ENCODE measurements at regions not wholly inside any gene's neighbourhood (a gene's known extent, or its start where the extent isn't known, plus 50 kb on each side); places are given as distances from the start of the nearest gene placed in this dataset.
A peak's percentile ranks its signal among the peaks of the same experiment; 100 is the strongest.
"Not testable (repeated sequence)": the region's sequence is repeated elsewhere in the genome, so short reads cannot be mapped to it uniquely, and the experiment has no call there.

DNA sequence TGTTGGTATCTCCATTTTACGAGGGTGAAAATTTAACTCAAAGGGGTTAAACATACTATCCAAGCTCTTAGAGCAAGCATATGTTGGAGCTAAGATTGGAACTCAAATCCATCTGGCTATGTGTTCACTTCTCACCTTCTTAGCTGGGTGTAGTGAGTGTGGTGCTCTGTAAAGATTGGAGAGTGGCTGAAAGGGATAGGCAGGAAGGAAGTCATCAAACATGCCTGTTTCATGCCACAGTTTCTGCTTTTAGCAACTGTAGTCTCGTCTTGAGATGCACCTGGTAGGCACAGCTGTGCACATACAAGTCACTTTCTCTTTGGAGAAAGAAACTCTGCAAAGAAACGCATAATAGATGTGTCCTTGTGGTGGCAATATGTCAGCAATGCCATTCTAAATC lies 189.1 kb upstream of the MDFIC2 start:
- DNase-seq (ENCODE audit: low spot score), result no peak

DNA sequence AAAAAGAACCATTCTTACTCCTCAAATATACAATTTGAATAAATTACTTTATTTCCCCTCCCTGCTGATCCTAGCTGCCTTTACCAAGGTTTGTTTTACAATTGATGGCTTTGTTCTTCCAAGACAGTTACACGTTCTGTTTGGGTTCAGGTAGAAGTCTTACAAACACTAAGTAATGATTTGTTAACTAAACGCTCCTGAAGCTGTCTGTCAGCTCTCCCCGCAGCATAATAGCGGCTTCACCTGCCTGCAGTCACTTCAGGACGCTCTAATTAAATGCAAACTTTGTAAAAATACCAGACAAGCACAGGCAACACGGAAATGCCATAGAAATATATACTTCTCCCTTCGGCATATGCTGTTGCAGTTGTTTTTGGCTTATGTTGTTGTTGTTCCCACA lies 176.4 kb upstream of the MDFIC2 start:
- no peak for DNase-seq (ENCODE audit: low spot score)

DNA sequence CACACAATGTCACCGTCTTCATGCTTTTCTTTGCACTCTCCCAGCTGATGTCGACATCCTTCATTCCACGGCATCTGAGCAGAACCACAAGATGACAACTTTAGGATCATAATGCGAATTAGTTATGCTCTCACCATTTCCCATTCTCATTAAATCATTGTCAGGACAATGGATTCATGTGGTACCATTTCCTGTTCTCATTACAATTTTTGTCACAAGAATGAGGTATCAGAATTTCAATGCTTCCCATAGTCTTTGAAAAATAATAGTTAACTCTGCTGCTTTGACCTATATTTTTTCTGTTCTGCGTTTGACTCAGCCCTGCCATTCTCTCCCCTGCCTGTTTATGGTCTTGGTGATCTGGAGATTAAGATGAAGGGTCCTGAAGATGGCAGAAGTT lies 175.7 kb upstream of the MDFIC2 start:
- DNase-seq (ENCODE audit: low spot score), result no peak

DNA sequence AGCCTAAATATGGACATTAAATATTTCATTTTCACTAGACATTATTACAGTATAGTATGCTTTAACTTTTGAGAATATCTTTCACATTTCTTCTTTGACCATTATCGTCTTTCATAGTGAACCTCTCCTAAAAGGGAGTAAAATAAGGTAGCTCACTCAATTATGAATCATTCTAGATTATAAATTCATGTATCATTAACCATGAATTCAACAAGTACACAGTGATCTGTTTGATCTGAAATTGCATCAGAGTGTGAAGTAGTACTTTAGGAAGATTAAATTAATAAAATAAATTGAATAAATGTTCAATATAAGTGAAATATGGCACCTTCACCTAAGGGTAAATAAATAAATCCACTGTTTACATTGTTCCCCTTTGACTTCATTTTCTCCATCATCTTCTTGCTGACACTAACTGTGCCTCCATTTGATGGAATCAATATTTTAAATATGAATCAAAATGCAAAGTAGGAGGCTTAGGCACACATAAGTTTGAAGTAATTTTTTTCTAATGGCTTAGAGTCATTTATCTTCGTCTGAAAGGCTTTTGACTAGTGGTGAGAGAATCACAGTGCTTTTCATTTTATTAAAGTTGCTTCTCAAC lies 174.1 kb upstream of the MDFIC2 start:
- no peak for DNase-seq (ENCODE audit: low spot score)

DNA sequence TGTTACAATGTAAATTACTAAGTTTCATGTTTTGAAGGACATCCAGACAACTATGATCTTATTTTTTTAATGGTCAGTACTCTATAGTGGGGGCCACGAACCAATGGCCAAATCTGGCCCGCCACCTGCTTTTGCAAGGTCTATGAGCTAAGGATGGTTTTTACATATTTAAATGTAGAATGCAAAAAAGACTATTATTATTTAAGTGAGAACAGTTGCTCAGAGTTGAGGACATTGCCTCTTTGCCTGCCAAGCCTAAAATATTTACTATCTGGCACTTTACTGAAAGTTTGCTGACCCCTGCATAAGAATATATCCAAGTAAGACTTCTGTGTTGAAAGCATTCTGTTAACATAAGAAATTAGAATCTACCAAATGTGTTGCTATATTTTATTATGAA lies 163.7 kb upstream of the MDFIC2 start:
- DNase-seq (ENCODE audit: low spot score), result no peak

DNA sequence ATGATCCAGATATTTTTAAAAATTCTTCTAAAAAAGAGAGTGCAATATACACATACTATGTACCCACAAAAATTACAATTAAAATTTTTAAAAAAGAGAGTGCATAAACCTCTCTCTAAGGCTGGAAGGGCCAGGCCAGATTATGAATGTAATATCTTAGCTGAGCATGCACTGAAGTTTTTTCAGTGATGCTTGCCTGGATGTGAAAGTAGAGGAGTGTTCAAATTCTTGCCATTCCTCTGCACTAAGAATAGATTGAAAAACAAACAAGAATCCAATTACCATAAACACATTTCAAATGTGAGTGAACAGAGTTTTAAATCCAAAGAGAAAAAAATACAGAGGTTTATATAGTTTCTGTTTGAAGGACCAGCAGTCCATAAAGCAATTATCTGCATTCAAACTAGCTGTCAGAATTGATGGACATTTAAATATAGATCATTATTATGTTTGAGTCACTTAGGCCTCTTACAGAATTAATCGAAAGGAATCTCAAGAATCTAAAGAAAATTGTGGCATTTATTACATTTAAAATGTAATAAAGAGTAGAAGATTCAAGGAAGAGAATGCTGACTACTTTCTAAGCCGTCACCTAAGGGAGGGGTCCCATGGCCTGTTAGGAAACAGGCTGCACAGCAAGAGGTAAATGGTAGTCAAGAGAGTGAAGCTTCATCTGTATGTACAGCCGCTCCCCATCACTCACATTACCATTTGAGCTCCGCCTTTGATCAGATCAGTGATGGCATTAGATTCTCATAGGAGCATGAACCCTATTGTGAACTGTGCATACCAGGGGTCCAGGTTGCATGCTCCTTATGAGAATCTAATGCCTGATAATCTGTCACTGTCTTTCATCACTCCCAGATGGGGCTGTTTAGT lies 159.3 kb upstream of the MDFIC2 start:
- DNase-seq (ENCODE audit: low spot score), result peak; percentile 4

DNA sequence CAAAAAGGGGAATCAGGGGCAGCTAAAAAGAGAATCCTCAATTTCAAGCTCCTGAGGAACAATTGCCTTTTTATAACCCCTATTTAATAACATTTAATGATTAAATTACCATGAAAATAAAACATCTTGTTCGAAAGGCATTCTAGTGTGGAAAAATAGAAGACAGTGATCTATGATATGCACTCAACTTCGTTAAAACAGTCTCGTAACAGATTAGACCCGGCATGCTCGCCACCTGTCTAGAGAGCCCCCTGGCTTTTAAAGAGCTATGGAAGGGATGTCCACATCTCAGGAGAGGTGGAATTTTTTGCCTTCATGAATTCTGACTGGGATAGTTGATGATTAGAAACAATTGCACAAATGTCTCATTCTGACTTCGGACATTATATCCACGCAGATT lies 153.7 kb upstream of the MDFIC2 start:
- DNase-seq (ENCODE audit: low spot score), result no peak

DNA sequence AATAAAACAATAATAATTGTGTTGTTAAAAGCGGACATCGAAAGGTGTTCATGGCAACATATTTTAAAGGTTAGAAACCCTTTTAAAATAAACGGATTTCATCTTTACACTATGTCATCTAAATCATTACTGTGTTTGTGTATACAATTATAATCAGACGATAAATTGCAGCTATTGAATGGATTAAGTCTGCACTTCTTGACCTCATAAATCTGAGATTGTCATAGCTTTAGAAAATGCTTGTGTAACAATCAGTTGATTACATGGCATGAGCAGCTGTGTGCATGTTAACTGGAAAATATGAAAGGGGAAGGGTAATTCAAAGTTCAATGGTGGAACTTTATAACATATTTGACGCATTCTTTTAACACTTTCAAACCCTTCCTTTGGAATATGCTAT lies 152.4 kb upstream of the MDFIC2 start:
- DNase-seq (ENCODE audit: low spot score), result no peak

DNA sequence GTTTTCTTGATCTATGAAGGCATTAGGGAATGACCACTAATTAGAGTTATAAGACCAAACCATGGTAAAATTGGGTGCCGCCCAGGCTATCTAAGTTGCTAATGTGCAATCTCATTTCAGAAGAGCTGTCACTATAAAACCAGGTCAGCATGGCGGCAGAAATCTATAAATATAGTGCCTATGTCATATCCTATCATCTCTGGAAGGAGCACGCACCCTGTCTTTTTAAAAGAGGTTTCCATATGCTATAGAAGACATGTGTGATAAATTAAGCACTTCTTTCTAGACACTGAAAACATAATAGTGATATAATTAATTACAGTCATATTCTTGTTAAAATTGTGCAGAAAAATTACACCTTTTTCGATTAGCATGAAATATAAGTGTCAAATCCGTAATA lies 152.0 kb upstream of the MDFIC2 start:
- DNase-seq (ENCODE audit: low spot score), result no peak

DNA sequence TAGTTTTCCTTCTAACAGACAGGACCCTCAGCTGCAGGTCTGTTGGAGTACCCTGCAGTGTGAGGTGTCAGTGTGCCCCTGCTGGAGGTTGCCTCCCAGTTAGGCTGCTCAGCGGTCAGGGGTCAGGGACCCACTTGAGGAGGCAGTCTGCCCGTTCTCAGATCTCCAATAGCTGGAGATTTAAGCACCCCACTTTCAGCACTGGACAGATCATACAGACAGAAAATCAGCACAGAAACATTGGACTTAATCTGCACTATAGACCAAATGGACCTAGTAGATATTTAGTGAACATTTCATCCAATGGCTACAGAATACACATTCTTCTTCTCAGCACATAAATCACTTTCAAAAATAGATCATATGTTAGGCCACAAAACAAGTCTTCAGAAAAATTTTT lies 137.8 kb upstream of the MDFIC2 start:
- not testable (repeated sequence) for DNase-seq (ENCODE audit: low spot score)

DNA sequence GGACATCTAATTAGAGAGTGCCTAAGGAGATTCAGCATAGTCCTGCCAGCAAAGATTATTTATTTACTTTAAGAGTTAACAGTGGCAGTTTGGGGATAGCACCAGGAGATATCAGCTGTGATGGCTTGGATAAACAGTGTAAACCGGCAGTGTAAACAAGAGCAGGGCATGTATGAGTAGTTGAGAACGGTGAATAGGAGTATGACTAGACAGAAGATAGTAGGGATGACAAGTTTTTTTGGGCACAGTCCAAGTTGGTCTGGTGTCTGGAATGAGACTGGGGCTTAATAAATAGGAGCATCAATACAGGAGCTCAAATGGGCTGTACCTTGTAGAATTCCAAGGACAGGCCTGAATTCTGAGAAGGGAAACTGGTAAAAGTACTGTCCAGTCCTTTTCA lies 123.0 kb upstream of the MDFIC2 start:
- not testable (repeated sequence) for DNase-seq (ENCODE audit: low spot score)

DNA sequence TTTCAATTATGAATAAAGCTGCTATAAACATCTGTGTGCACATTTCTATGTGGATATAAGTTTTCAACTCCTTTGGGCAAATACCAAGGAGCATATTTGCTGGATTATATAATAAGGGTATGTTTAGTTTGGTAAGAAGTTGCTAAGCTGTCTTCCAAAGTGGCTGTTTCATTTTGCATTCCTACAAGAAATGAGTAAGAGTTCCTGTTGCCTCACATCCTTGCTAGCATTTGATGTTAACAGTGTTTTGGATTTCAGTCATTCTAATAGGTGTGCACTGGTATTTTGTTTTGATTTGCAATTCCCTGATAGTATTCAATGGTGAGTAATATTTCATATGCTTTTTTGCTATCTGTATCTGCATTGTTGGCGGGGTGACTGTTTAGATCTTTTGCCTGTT lies 120.7 kb upstream of the MDFIC2 start:
- no peak for DNase-seq (ENCODE audit: low spot score)

DNA sequence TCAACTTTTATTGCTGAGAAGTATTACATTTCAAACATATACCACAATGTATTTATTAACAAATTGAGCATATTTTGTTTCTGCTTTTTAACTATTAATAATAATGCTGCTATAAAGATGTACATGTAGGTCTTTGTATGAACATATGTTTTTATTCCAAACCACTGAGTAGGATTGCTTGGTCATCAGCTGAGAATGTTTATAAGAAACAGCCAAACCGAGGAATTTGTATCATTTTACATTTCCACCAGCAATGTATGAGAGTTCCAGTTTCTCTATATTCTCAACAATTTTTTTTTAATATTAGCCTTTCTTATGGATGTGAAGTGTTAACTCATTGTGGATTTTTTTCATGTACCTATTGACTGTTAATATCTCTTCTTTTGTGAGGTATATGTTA lies 119.5 kb upstream of the MDFIC2 start:
- DNase-seq (ENCODE audit: low spot score), result no peak

DNA sequence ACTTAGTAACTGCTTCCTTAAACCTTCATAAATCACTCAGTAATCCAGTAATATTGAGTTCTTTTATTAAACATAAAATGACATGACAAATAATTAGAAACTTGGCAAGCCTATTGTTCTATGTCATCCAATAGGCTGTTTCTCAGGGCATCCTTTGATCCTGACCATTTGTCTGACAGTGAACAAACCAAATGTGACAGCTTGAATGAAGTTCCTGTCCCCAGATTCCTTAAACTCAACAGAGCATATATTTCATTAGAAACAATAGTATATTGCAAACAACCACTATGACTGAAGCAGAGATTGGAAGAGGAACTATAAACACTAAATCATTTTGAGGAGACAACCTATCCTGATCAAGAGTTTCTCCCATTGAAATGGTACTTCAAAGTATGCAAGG lies 113.6 kb upstream of the MDFIC2 start:
- DNase-seq (ENCODE audit: low spot score), result no peak

DNA sequence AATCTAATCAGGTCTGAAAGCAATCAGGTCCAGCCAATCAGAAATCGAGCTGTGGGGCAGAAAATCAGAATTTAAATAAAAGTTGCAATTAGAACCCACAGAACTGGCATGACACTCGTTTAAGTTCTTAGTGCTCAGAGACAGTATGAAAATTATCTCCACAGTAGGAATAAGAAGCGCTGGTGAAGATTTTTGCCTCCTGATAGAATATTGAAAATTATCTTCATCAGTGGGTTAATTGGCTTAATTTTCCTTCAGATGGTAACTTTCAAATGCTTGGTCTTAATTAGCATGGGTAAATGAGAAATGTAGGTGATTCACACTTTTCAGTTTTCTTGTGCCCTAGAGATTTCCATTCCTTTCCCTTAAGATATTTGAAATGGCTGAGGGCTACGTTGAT lies 109.1 kb upstream of the MDFIC2 start:
- no peak for DNase-seq (ENCODE audit: low spot score)

DNA sequence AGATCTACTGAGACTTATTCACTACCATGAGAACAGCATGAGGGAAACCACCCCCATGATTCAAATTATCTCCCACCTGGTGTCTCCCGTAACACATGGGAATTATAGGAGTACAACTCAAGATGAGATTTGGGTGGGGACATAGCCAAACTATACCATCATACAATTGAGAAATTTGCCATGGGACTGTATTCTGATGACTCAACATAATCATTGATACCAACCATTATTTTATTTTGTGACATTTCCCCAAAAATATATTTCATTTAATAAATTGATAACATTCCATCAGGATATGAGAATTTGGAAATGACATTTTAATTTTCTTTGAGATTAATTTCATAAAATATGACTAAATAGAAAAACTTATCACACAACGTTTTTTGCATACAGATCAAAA lies 96.6 kb upstream of the MDFIC2 start:
- no peak for DNase-seq (ENCODE audit: low spot score)

DNA sequence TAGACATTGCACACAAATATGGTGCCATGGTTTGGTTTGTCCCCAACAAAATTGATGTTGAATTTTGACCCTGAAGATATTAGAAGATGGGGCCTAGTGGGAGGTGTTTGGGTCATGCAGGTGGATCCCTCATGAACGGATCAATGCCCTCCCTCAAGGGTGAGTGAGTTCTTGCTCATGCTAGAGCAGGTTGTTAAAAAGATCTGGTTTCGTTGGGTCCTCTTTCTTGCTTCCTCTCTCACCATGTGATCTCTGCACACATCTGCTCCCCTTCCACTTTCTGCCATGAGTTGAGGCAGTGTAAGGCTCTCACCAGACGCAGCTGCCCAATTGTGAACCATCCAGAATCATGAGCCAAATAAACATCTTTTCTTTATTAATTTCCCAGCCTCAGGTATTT lies 87.8 kb upstream of the MDFIC2 start:
- no peak for DNase-seq (ENCODE audit: low spot score)

DNA sequence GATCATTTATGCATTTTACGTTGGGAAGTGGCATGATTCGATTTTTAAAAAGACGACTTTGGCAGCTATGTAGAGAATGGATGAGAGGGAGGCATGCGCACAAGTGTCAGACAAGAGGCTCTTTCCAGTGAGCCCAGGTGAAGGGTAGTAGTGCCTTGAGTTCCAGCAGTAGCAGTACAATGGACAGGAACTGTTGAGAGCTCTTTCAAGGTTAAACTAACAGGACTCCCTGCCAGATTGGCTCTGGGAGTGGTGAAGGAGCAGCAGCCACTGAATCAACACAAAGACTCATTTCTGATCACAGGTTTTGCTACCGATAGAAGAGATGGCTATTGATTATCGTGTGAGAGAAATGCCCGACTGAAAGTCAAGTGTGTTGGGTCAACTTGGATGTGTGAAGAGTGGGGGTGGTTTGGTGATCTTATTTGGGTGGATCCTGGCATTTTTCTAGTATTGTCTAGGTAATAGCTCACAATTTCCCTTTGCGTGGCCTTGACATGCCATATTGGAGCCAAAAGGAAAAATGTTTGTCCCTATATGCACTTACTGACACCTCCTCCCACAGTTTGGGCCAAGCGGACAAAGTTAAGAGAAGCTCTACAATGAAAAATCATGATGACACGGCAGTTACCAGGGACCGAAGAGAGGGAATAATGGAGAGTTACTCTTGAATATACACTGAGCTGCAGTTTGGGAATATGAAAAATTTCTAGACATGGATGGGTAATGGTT lies 81.6 kb upstream of the MDFIC2 start:
- no peak for DNase-seq (ENCODE audit: low spot score)

DNA sequence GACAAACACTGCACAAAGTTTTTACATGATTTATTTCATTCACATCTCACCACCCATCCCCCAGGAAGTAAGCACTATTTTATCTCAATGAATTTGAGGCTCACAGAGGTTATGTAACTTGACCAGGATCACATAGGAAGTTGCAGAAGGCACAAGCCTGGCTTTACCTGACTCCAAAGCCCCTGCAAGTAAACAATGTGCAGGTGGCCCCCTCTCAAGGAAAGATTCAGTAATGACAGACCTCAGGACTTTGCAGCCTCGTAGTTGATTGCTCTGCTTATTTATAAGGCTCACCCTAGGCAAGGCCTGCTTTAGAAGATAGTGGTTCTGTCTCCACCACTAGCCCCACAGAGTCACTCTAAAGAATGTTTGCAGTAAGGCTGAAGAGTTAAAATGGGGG lies 79.8 kb upstream of the MDFIC2 start:
- no peak for DNase-seq (ENCODE audit: low spot score)

DNA sequence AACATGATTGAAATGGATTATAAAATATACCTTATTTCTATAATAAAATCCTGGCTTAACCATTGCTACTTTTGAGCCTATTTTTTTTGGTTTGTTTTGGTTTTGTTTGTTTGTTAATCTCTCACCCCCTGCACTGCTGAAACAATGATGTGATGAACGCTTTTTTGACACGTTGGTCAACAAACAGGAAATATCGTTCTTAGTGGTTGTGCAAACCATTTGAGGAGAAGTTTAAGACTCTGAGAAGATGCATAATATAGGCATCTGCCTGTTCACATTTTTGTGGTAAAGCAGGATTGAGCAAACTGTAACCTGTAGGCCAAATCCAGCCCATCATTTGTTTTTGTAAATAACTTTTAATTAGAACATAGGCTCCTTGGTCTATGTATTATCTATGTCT lies 75.5 kb upstream of the MDFIC2 start:
- DNase-seq (ENCODE audit: low spot score), result no peak

DNA sequence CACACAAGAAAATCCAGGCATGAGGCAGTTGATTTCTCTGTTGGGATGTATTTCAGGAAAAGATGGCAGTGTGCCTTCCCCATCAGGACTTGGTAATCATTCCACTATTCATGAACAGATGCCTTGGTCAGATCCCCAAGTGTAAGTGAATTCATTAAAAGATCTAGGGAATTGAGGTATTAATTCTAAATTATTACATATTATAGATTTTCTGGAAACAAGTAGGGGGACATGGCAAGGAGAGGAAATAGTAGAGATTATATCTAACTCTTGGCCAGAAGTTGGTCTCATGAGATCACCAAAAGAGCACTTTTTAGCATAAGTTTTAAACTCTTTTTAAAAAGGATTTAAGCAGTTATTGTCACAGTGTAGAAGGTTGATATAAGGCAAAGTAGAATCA lies 74.4 kb upstream of the MDFIC2 start:
- DNase-seq (ENCODE audit: low spot score), result no peak

DNA sequence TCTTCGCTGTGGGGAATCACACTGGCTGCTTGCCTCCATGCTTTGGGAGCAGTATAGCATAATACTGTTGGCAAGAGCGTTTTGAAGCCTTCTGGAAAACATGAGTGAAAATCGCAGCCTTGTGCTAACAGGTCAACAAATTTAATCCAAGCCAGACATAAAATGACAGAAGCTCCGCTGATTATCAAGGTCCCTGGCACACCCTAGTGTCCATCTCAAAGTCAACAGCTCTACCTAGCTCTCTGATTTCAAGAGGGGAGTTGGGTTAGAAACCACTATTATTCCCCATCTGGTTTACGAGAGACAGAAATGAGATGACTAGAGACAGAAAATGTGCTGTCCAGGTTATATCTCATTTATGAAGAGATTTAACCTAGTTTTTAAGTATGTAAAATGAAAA lies 73.6 kb upstream of the MDFIC2 start:
- no peak for DNase-seq (ENCODE audit: low spot score)

DNA sequence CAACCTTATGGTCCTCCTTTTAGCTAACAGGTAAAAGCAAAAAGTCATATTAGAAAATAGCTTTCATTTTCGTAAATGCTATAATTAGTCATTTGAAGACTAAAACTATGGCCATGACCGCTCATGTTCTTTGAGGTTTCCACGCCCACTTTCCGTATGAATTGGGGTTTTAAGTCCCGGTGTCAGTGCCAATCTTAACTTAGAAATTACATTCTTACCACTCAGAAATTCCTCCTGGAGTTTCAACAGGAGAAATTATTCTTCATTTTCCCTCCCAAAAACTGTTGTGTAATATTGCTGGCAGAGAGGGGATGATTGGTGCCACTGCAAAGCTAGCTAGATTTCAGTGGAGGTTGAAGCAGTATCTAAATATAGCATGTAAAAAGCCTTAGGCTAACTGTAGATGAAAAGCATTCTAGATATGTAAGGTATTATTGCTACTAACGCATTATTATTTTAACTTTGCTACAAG lies 71.0 kb upstream of the MDFIC2 start:
- no peak for DNase-seq (ENCODE audit: low spot score)
